Nephron progenitor cell (in vitro differentiated cells): ENCODE measurements at regions not wholly inside any gene's neighbourhood (a gene's known extent, or its start where the extent isn't known, plus 50 kb on each side); places are given as distances from the start of the nearest gene placed in this dataset.

Source experiments
- DNase-seq: peaks from one replicate; pipeline ENCODE4 v3.0.0; 2021
- H3K27ac Mint-ChIP-seq: 2 replicates; pipeline ENCODE4 v1.8.0; 2021; ENCODE audit warnings: mild to moderate bottlenecking, moderate library complexity, mixed read lengths
- H3K27me3 Mint-ChIP-seq: 2 replicates; pipeline ENCODE4 v1.8.0; 2021; ENCODE audit warnings: mild to moderate bottlenecking, low read depth, mixed read lengths; ENCODE audit not compliant: poor library complexity
- H3K36me3 Mint-ChIP-seq: 2 replicates; pipeline ENCODE4 v1.8.0; 2021; ENCODE audit warnings: low read depth, mixed read lengths
- H3K4me1 Mint-ChIP-seq: 2 replicates; pipeline ENCODE4 v1.8.0; 2021; ENCODE audit warnings: mixed read lengths
- H3K4me3 Mint-ChIP-seq: 2 replicates; pipeline ENCODE4 v1.8.0; 2021; ENCODE audit warnings: mild to moderate bottlenecking, moderate library complexity, mixed read lengths
- H3K9me3 Mint-ChIP-seq: 2 replicates; pipeline ENCODE4 v1.8.0; 2021; ENCODE audit warnings: mild to moderate bottlenecking, moderate library complexity, mixed read lengths
- TF ChIP-seq, protein P1 (sequence below): fragments of 200-600 bp; sonication (generic); IDR thresholded peaks from 2 replicates; pipeline ENCODE4 v1.5.0; 2021; ENCODE audit warnings: antibody characterized with exemption

DNA sequence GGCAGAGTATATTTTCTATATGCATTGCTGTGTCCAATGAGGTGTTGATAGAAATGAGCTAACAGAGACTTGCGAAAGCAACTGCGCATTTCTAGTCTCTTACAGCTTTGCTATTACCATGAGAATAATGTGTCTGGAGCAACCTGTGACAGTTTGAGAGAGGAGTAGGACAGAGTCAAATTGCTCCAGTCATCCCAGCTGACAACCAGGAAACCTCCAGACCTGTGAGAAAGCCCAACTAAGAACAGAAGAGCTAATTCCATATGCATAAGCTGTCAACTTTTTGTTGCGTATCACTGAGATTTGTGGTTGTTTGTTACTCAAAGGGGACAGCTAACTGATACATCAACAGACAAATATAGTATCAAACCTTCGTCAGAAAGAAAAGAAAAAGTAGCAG, 354.1 kb upstream of the LRRC7 start:
- H3K36me3 Mint-ChIP-seq, result no peaks in the 10 kb centered on the region
- no peaks in the 10 kb centered on the region for H3K4me1 Mint-ChIP-seq
- TF ChIP-seq, protein P1, sequence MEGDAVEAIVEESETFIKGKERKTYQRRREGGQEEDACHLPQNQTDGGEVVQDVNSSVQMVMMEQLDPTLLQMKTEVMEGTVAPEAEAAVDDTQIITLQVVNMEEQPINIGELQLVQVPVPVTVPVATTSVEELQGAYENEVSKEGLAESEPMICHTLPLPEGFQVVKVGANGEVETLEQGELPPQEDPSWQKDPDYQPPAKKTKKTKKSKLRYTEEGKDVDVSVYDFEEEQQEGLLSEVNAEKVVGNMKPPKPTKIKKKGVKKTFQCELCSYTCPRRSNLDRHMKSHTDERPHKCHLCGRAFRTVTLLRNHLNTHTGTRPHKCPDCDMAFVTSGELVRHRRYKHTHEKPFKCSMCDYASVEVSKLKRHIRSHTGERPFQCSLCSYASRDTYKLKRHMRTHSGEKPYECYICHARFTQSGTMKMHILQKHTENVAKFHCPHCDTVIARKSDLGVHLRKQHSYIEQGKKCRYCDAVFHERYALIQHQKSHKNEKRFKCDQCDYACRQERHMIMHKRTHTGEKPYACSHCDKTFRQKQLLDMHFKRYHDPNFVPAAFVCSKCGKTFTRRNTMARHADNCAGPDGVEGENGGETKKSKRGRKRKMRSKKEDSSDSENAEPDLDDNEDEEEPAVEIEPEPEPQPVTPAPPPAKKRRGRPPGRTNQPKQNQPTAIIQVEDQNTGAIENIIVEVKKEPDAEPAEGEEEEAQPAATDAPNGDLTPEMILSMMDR, result no peak
- no peak for DNase-seq
- H3K27me3 Mint-ChIP-seq, result no peaks in the 10 kb centered on the region
- H3K9me3 Mint-ChIP-seq, result no peaks in the 10 kb centered on the region
- H3K4me3 Mint-ChIP-seq, result no peak overlapping the region
- no peak overlapping the region for H3K27ac Mint-ChIP-seq

DNA sequence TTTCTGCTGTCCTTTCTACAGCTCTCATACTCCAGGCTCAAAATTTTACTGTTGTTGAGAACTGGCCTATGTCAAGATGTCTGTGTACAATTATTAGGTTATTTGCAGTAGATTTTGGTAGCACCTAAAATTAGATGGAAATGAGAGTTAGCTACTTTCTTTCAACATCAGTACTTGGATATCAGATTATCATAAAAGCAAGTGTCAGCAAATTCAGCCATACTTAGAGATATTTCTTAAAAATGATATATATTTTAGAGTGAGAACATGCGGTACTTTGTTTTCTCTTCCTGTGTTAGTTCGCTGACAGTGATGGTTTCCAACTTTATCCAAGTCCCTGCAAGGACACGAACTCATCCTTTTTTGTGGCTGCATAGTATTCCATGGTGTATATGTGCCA, 351.8 kb upstream of the LRRC7 start:
- H3K4me3 Mint-ChIP-seq, result no peak overlapping the region
- no peaks in the 10 kb centered on the region for H3K36me3 Mint-ChIP-seq
- H3K9me3 Mint-ChIP-seq, result no peaks in the 10 kb centered on the region
- H3K4me1 Mint-ChIP-seq, result no peaks in the 10 kb centered on the region
- no peak overlapping the region for H3K27ac Mint-ChIP-seq
- TF ChIP-seq, protein P1, result no peak
- H3K27me3 Mint-ChIP-seq, result no peaks in the 10 kb centered on the region
- DNase-seq, result no peak

DNA sequence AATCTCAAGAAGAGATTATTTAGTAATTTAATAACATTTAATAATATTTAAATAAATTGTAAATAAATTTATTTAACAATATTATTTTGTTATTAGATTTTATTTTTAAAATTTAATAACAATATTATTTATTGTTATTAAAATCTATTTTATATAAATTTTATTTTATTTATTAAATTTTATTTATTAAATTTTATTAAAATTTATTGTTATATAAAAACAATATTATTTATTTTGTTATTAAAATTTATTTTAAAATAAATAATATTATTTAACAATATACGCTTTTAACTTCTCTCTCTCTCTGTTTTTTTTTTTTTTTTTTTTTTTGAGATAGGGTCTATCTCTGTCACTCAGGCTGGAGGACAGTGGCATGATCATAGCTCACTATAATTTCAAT, 347.1 kb upstream of the LRRC7 start:
- Mint-ChIP-seq H3K27ac (no peak overlapping the region), H3K4me3 (no peak overlapping the region), H3K27me3 (no peaks in the 10 kb centered on the region), H3K9me3 (no peaks in the 10 kb centered on the region), H3K4me1 (no peaks in the 10 kb centered on the region), H3K36me3 (no peaks in the 10 kb centered on the region)
- TF ChIP-seq, protein P1, result no peak
- DNase-seq, result no peak

DNA sequence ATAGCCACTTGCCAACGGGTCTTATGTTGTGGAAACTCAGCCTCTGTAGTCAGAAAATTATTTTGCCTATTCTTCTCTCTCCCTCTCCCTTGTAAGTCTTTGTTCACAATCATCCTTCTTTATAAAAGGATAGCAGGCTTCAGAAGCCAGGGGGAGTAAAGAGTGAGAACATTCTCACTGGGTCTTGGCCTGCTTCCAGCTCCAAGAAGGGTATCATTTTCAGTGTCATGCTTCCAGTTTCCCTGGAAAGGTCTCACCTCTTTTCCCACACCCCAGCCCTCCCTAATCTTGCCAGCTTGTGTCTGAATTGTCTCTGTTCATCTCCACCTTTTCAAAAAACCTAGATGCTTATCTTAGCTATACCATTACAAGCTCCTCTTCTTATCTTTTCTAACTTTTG, 346.2 kb upstream of the LRRC7 start:
- Mint-ChIP-seq H3K4me1 (no peaks in the 10 kb centered on the region), H3K36me3 (no peaks in the 10 kb centered on the region), H3K27me3 (no peaks in the 10 kb centered on the region), H3K27ac (no peak overlapping the region), H3K9me3 (no peaks in the 10 kb centered on the region), H3K4me3 (no peak overlapping the region)
- no peak for DNase-seq
- TF ChIP-seq, protein P1, result no peak

DNA sequence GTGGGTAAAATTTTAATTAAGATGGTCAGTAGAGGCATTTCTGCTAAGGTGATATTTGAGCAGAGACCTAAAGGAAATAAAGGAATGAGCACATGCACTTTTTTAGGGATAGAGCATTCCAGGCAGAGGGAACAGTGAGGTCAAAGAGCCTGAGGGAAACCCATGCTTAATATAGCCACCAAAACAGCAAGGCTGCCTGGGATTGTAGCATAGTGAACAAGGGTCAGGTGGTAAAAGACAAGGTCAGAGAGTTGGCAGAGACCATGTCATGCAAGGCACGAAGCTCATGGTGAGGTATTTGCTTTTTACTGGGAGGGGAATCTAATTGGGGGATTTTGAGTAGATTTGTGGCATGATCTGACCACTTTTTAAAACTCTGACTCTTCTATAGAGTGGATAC, 344.6 kb upstream of the LRRC7 start:
- TF ChIP-seq, protein P1, result no peak
- Mint-ChIP-seq H3K4me3 (no peak overlapping the region), H3K9me3 (no peaks in the 10 kb centered on the region), H3K4me1 (no peaks in the 10 kb centered on the region), H3K36me3 (no peaks in the 10 kb centered on the region), H3K27ac (no peak overlapping the region), H3K27me3 (no peaks in the 10 kb centered on the region)
- DNase-seq, result no peak

DNA sequence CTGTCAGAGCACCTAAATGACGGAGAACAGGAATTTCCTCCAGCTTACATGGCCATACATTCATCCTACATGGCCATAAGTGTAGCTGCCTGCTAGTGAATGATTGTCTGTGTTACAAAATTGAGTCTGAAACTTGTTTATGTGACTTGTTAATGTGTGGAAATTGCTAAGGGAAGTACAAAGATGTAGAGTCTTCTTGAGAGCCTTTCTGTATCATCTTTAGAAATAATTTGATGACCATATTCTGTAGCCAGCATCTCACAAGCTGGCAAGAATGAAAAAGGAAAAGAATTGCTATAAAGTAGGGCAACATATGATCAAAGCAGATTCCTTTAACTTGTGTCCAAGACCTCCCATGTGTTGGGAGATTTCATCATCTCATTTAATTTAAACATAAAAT, 339.2 kb upstream of the LRRC7 start:
- H3K36me3 Mint-ChIP-seq, result no peaks in the 10 kb centered on the region
- H3K9me3 Mint-ChIP-seq, result no peaks in the 10 kb centered on the region
- H3K27ac Mint-ChIP-seq, result no peak overlapping the region
- no peak overlapping the region for H3K4me3 Mint-ChIP-seq
- TF ChIP-seq, protein P1, result no peak
- no peak for DNase-seq
- H3K27me3 Mint-ChIP-seq, result no peaks in the 10 kb centered on the region
- peaks cover 16% of the 10 kb centered on the region for H3K4me1 Mint-ChIP-seq
